ENCODE measurements at regions not wholly inside any gene's neighbourhood (a gene's known extent, or its start where the extent isn't known, plus 50 kb on each side); places are given as distances from the start of the nearest gene placed in this dataset.

- ChIA-PET POLR2A (no interaction called here), CTCF (no interaction called here)
- Mint-ChIP-seq H3K27ac (no peak overlapping the region), H3K4me3 (no peak overlapping the region), H3K9me3 (ENCODE audit: insufficient read depth) (peaks cover 8% of the 10 kb centered on the region), H3K4me1 (ENCODE audit: low read depth) (no peaks in the 10 kb centered on the region), H3K36me3 (ENCODE audit: low read depth) (no peaks in the 10 kb centered on the region), H3K27me3 (ENCODE audit: low read depth) (no peaks in the 10 kb centered on the region)
- DNase-seq (no peak), ATAC-seq (no peak)
Observed at GRCh38 chr10:76729841-76730487, 907.6 kb downstream of the KCNMA1 start.

GRCh38 chr10:76729346-76729745 lies 908.3 kb downstream of the KCNMA1 start:
- no peak overlapping the region for H3K27ac Mint-ChIP-seq
- H3K27me3 Mint-ChIP-seq (ENCODE audit: low read depth), result no peaks in the 10 kb centered on the region
- POLR2A ChIA-PET, result no interaction called here
- no peaks in the 10 kb centered on the region for H3K4me1 Mint-ChIP-seq (ENCODE audit: low read depth)
- no peak overlapping the region for H3K4me3 Mint-ChIP-seq
- peaks cover 8% of the 10 kb centered on the region for H3K9me3 Mint-ChIP-seq (ENCODE audit: insufficient read depth)
- CTCF ChIA-PET, result no interaction called here
- ATAC-seq (no peak), DNase-seq (no peak)
- no peaks in the 10 kb centered on the region for H3K36me3 Mint-ChIP-seq (ENCODE audit: low read depth)

DNA sequence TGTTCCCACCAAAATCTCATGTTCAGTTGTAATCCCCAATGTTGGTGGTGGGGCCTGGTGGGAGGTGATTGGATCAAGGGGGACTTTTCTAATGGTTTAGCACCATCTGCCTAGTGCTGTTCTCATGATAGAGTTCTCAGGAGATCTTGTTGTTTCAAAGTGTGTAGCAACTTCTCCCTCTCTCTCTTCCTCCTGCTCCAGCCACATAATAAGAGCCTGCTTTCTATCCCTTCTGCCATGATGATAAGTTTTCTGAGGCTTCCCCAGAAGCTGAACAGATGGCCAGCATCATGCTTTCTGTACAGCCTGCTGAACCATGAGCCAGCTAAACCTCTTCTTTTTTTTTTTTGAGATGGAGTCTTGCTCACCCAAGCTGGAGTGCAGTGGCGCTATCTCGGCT lies 910.6 kb downstream of the KCNMA1 start:
- ChIA-PET POLR2A (no interaction called here), CTCF (no interaction called here)
- H3K4me3 Mint-ChIP-seq, result no peak overlapping the region
- no peak for ATAC-seq
- H3K27me3 Mint-ChIP-seq (ENCODE audit: low read depth), result no peaks in the 10 kb centered on the region
- no peak for DNase-seq
- no peaks in the 10 kb centered on the region for H3K4me1 Mint-ChIP-seq (ENCODE audit: low read depth)
- H3K9me3 Mint-ChIP-seq (ENCODE audit: insufficient read depth), result peaks cover 6% of the 10 kb centered on the region
- H3K27ac Mint-ChIP-seq, result no peak overlapping the region
- no peaks in the 10 kb centered on the region for H3K36me3 Mint-ChIP-seq (ENCODE audit: low read depth)

- Mint-ChIP-seq H3K4me3 (no peak overlapping the region), H3K27me3 (ENCODE audit: low read depth) (no peaks in the 10 kb centered on the region), H3K9me3 (ENCODE audit: insufficient read depth) (no peaks in the 10 kb centered on the region), H3K4me1 (ENCODE audit: low read depth) (no peaks in the 10 kb centered on the region), H3K36me3 (ENCODE audit: low read depth) (no peaks in the 10 kb centered on the region), H3K27ac (no peak overlapping the region)
- no peak for ATAC-seq
- CTCF ChIA-PET, result no interaction called here
- DNase-seq, result no peak
- POLR2A ChIA-PET, result no interaction called here
Observed at GRCh38 chr10:76723844-76724243, 913.8 kb downstream of the KCNMA1 start.

DNA sequence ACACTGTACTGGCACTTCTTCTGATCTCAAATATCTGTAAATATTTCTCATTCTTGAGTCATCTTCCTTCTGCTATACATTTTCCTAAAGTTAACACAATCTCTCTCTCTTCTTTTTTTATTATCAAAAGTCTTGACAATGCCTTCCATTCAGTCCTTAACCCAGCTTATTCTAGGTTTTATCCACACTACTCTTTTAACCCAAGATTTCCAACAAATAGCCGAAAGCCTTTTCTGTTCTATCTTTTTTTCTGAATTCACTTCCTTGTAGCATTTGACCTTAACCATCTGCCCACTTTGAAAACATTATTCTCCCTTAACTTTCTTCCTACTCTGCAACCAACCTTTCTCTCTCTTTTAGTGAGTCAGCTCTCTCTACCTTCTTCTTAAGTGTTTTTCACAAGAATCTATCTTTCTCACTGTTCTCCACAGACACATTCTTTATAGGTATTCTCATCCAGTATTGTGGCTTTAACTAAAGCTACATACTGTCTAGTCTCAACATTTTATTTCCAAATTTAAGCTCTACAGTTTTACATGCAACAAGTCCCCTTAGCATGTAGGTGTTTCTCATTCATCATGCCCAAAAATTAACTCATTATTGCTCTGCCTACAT lies 915.6 kb downstream of the KCNMA1 start:
- H3K27ac Mint-ChIP-seq, result no peak overlapping the region
- H3K27me3 Mint-ChIP-seq (ENCODE audit: low read depth), result no peaks in the 10 kb centered on the region
- CTCF ChIA-PET, result no interaction called here
- no peak for ATAC-seq
- H3K4me1 Mint-ChIP-seq (ENCODE audit: low read depth), result no peaks in the 10 kb centered on the region
- no peaks in the 10 kb centered on the region for H3K36me3 Mint-ChIP-seq (ENCODE audit: low read depth)
- H3K9me3 Mint-ChIP-seq (ENCODE audit: insufficient read depth), result no peaks in the 10 kb centered on the region
- POLR2A ChIA-PET, result no interaction called here
- no peak for DNase-seq
- no peak overlapping the region for H3K4me3 Mint-ChIP-seq

GRCh38 chr10:76719006-76719405 lies 918.6 kb downstream of the KCNMA1 start:
- CTCF ChIA-PET, result no interaction called here
- POLR2A ChIA-PET, result no interaction called here

DNA sequence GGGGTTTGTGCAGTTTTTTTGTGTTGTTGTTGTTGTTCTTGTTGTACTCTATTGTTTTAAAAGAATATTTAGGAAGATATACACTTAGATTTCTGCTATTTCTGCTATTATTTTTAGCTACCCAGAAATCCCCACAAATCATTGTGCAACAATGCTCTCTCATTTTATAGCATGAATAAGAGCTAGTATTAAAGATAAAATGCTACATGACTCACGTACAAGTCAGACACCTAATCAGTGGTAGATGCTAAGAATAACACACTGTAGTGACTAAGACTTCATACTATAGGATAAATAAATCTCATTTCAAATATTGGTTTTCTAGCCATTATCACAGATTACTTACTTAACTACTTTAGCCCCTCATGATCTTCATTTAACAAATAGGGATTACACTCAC lies 920.5 kb downstream of the KCNMA1 start:
- no peaks in the 10 kb centered on the region for H3K36me3 Mint-ChIP-seq (ENCODE audit: low read depth)

More at GRCh38 chr10:76719006-76719405, 918.6 kb downstream of the KCNMA1 start:
- ATAC-seq, result no peak
- DNase-seq, result no peak
- Mint-ChIP-seq H3K27me3 (ENCODE audit: low read depth) (no peaks in the 10 kb centered on the region), H3K4me1 (ENCODE audit: low read depth) (no peaks in the 10 kb centered on the region), H3K4me3 (no peak overlapping the region), H3K9me3 (ENCODE audit: insufficient read depth) (no peaks in the 10 kb centered on the region), H3K36me3 (ENCODE audit: low read depth) (no peaks in the 10 kb centered on the region), H3K27ac (no peak overlapping the region)

DNA sequence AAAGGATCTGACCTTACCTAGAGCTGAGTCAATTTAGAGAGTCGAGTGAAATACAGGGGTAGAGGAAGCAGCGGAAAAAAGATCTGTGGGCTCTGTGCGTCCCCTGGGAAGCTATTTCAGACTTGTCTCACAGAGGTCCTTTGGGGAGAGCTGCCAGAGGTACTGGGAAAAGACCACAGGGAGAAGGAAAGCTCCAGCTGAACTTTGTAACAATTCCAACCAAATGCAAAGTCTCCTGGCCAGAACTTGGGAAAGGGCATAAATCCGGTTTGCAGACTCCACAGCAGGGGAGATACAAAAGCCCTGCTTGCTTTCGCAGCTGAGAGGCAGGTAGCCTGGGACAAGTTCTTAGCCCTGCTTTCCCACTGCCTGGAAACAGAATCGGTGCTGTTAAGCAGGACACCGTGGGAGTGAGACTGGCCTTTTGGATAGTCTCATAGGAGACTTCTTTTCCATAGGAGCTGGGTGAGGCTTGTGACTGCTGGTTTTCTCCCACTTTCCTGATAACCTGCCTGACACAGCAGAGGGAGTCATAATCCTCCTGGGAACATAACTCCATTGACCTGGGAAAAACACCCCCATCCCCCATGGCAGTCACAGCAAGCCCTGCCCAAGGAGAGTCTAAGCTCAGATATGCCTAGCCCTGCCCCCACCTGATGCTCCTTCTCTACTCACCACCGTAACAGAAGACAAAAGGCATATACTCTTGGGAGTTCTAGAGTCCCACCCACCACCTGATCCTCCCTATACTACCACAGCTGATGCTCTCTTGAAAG lies 926.2 kb downstream of the KCNMA1 start:
- no peak overlapping the region for H3K4me3 Mint-ChIP-seq
- no peaks in the 10 kb centered on the region for H3K9me3 Mint-ChIP-seq (ENCODE audit: insufficient read depth)
- ATAC-seq (no peak), DNase-seq (no peak)
- H3K27ac Mint-ChIP-seq, result no peak overlapping the region
- ChIA-PET CTCF (no interaction called here), POLR2A (no interaction called here)
- H3K27me3 Mint-ChIP-seq (ENCODE audit: low read depth), result no peaks in the 10 kb centered on the region
- no peaks in the 10 kb centered on the region for H3K36me3 Mint-ChIP-seq (ENCODE audit: low read depth)
- no peaks in the 10 kb centered on the region for H3K4me1 Mint-ChIP-seq (ENCODE audit: low read depth)

More for the DNA sequence above, 920.5 kb downstream of the KCNMA1 start:
- Mint-ChIP-seq H3K9me3 (ENCODE audit: insufficient read depth) (no peaks in the 10 kb centered on the region), H3K4me1 (ENCODE audit: low read depth) (no peaks in the 10 kb centered on the region), H3K27me3 (ENCODE audit: low read depth) (no peaks in the 10 kb centered on the region), H3K4me3 (no peak overlapping the region), H3K27ac (no peak overlapping the region)
- CTCF ChIA-PET, result no interaction called here
- POLR2A ChIA-PET, result no interaction called here
- DNase-seq (no peak), ATAC-seq (no peak)

GRCh38 chr10:76700241-76700640 lies 937.4 kb downstream of the KCNMA1 start:
- Mint-ChIP-seq H3K27me3 (ENCODE audit: low read depth) (no peaks in the 10 kb centered on the region), H3K27ac (no peak overlapping the region), H3K36me3 (ENCODE audit: low read depth) (no peaks in the 10 kb centered on the region), H3K9me3 (ENCODE audit: insufficient read depth) (no peaks in the 10 kb centered on the region), H3K4me1 (ENCODE audit: low read depth) (no peaks in the 10 kb centered on the region), H3K4me3 (no peak overlapping the region)
- CTCF ChIA-PET, result no interaction called here
- DNase-seq (no peak), ATAC-seq (no peak)
- POLR2A ChIA-PET, result no interaction called here

- no peaks in the 10 kb centered on the region for H3K27me3 Mint-ChIP-seq (ENCODE audit: low read depth)
- no peak overlapping the region for H3K4me3 Mint-ChIP-seq
- peaks cover under 1% of the 10 kb centered on the region for H3K9me3 Mint-ChIP-seq (ENCODE audit: insufficient read depth)
- DNase-seq, result no peak
- ChIA-PET CTCF (no interaction called here), POLR2A (no interaction called here)
- no peak for ATAC-seq
- no peak overlapping the region for H3K27ac Mint-ChIP-seq
- no peaks in the 10 kb centered on the region for H3K36me3 Mint-ChIP-seq (ENCODE audit: low read depth)
- no peaks in the 10 kb centered on the region for H3K4me1 Mint-ChIP-seq (ENCODE audit: low read depth)
Observed at GRCh38 chr10:76697923-76698322, 939.7 kb downstream of the KCNMA1 start.

- no peak for DNase-seq
- Mint-ChIP-seq H3K9me3 (ENCODE audit: insufficient read depth) (peaks cover 7% of the 10 kb centered on the region), H3K27me3 (ENCODE audit: low read depth) (no peaks in the 10 kb centered on the region)
Observed at GRCh38 chr10:76695069-76695468, 942.5 kb downstream of the KCNMA1 start.

DNA sequence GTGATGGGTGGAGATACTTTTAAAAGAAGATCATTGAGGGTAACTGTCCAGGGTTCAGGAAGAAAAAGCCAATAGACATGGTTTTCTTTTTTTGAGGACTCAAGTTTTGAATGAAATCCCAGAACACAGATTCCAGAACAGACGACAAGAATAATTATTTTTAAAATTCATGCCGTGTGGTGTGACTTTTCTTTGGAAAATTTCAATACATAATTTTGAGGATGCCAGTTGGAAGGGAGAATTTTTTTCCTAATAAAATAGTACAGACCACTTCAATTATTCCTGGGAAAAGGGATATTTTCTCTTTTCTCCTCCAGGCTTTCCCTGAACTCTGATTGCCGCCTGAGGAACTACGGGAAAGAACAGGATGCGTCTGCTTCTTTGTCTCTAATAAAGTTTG lies 951.4 kb downstream of the KCNMA1 start:
- ATAC-seq, result no peak
- Mint-ChIP-seq H3K4me1 (ENCODE audit: low read depth) (no peaks in the 10 kb centered on the region), H3K4me3 (no peak overlapping the region), H3K36me3 (ENCODE audit: low read depth) (no peaks in the 10 kb centered on the region), H3K9me3 (ENCODE audit: insufficient read depth) (peaks cover 7% of the 10 kb centered on the region), H3K27me3 (ENCODE audit: low read depth) (no peaks in the 10 kb centered on the region), H3K27ac (no peak overlapping the region)
- ChIA-PET CTCF (no interaction called here), POLR2A (no interaction called here)
- no peak for DNase-seq

More at GRCh38 chr10:76695069-76695468, 942.5 kb downstream of the KCNMA1 start:
- Mint-ChIP-seq H3K27ac (no peak overlapping the region), H3K36me3 (ENCODE audit: low read depth) (no peaks in the 10 kb centered on the region), H3K4me1 (ENCODE audit: low read depth) (no peaks in the 10 kb centered on the region), H3K4me3 (no peak overlapping the region)
- CTCF ChIA-PET, result no interaction called here
- ATAC-seq, result no peak
- POLR2A ChIA-PET, result no interaction called here
